Prostate gland (tissue), 2 donors: ENCODE measurements at regions not wholly inside any gene's neighbourhood (a gene's known extent, or its start where the extent isn't known, plus 50 kb on each side); places are given as distances from the start of the nearest gene placed in this dataset.

Experiments
- DNase-seq: peaks from one replicate; pipeline ENCODE4 v3.0.0-alpha.2; 2019; ENCODE audit warnings: low spot score
- H3K27ac ChIP-seq, 2 donors: fragments of 200-600 bp; sonication (generic); 2 replicates each; pipeline ENCODE4 v1.5.1; 2017 to 2019
- H3K27me3 ChIP-seq: fragments of 200-600 bp; sonication (generic); replicated peaks from 2 replicates; pipeline ENCODE4 v1.5.1; 2019; ENCODE audit not compliant: insufficient read depth
- H3K36me3 ChIP-seq, 2 donors: fragments of 200-600 bp; sonication (generic); 1 replicate in 1 of 2; 2 replicates in 1 of 2; pipeline versions ENCODE4 v1.5.1 to v1.8.1; 2017 to 2019
- H3K4me1 ChIP-seq: fragments of 200-600 bp; sonication (generic); replicated peaks from 2 replicates; pipeline ENCODE4 v1.5.1; 2019
- H3K4me3 ChIP-seq, 2 donors: fragments of 200-600 bp; sonication (generic); 2 replicates each; pipeline ENCODE4 v1.5.1; 2017 to 2019
- H3K9me3 ChIP-seq: fragments of 200-600 bp; sonication (generic); 2 replicates; pipeline ENCODE4 v1.5.1; 2017
- POLR2A ChIP-seq: fragments of 450-650 bp; IDR thresholded peaks from one replicate; pipeline ENCODE4 v1.6.1; 2016; ENCODE audit warnings: antibody characterized with exemption, mild to moderate bottlenecking
- POLR2AphosphoS5 ChIP-seq: sonication (generic); formaldehyde crosslinking; IDR thresholded peaks from one replicate; pipeline ENCODE4 v1.6.1; 2017; ENCODE audit warnings: antibody characterized with exemption
- WGBS: methylation state at CpG from one replicate; pipeline ENCODE4 v1.1.5; 2018; 5-methylcytosine and 5-hydroxymethylcytosine counted together
- intact Hi-C: fragments of 100-400 bp; cut with DNase I; formaldehyde crosslinking; loops from one replicate; pipeline ENCODE4 v1.14.2; 2022
- TF ChIP-seq, protein P1 (sequence below), 4 experiments: fragments of 200-600 bp in 2 of 4; fragments of 450-650 bp in 2 of 4; sonication (generic) in 2 of 4; IDR thresholded peaks; 1 replicate in 3 of 4; 2 replicates in 1 of 4; pipeline ENCODE4 v1.5.1; 2016 to 2019; ENCODE audit warnings: antibody characterized with exemption in 4 of 4, mild to moderate bottlenecking in 2 of 4, moderate library complexity in 2 of 4

- intact Hi-C loops, result no loop called here
- Histone ChIP-seq H3K9me3 (no peaks in the 10 kb centered on the region), H3K36me3 (no peaks in the 10 kb centered on the region), H3K4me1 (no peaks in the 10 kb centered on the region), H3K27ac (no peak overlapping the region), H3K4me3 (no peak overlapping the region), H3K27me3 (no peaks in the 10 kb centered on the region)
- 83% methylated on average over 2 of the region's 2 CpGs for WGBS
- TF ChIP-seq, protein P1, sequence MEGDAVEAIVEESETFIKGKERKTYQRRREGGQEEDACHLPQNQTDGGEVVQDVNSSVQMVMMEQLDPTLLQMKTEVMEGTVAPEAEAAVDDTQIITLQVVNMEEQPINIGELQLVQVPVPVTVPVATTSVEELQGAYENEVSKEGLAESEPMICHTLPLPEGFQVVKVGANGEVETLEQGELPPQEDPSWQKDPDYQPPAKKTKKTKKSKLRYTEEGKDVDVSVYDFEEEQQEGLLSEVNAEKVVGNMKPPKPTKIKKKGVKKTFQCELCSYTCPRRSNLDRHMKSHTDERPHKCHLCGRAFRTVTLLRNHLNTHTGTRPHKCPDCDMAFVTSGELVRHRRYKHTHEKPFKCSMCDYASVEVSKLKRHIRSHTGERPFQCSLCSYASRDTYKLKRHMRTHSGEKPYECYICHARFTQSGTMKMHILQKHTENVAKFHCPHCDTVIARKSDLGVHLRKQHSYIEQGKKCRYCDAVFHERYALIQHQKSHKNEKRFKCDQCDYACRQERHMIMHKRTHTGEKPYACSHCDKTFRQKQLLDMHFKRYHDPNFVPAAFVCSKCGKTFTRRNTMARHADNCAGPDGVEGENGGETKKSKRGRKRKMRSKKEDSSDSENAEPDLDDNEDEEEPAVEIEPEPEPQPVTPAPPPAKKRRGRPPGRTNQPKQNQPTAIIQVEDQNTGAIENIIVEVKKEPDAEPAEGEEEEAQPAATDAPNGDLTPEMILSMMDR (IDR thresholded peaks at IDR 0.05), result no peak
- TF ChIP-seq POLR2AphosphoS5 (no peak), POLR2A (no peak)
- no peak for DNase-seq
These were observed 920.9 kb upstream of the CTNND2 start for GRCh38 chr5:12825163-12825562.

- Histone ChIP-seq H3K36me3 (no peaks in the 10 kb centered on the region), H3K27ac (no peak overlapping the region), H3K4me1 (no peaks in the 10 kb centered on the region), H3K4me3 (no peak overlapping the region), H3K27me3 (no peaks in the 10 kb centered on the region), H3K9me3 (no peaks in the 10 kb centered on the region)
- intact Hi-C loops, result no loop called here
- WGBS, result 70% methylated on average over 19 of the region's 19 CpGs
- TF ChIP-seq, protein P1 (IDR thresholded peaks at IDR 0.05), result no peak
- TF ChIP-seq POLR2A (no peak), POLR2AphosphoS5 (no peak)
- no peak for DNase-seq
These were observed 901.0 kb upstream of the CTNND2 start for GRCh38 chr5:12805165-12805698.

GRCh38 chr5:12799165-12799564 is 894.9 kb upstream of the CTNND2 start:
- no peaks in the 10 kb centered on the region for H3K4me1 ChIP-seq
- 84% methylated on average over 5 of the region's 5 CpGs for WGBS
- intact Hi-C loops, result no loop called here

DNA sequence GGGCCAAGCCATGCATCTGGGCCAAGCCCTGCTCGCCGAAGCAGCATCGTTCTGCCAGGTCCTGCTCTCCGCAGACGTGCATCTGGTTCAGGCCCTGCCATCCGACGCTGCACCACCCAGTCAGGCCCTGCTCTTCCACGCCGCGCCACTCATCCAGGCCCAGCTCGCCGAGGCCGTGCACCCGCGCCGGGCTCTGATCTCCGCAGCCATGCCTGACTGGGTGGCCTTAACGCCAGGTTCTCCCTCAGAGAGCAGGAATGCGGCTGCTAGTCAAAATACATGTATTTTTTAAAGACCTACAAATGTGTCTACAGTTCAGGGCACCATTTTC is 891.1 kb upstream of the CTNND2 start:
- Histone ChIP-seq H3K4me3 (no peak overlapping the region), H3K27ac (no peak overlapping the region), H3K36me3 (no peaks in the 10 kb centered on the region), H3K4me1 (no peaks in the 10 kb centered on the region), H3K27me3 (no peaks in the 10 kb centered on the region), H3K9me3 (no peaks in the 10 kb centered on the region)
- DNase-seq, result no peak
- intact Hi-C loops, result no loop called here
- WGBS, result 99% methylated on average over 19 of the region's 19 CpGs
- TF ChIP-seq POLR2AphosphoS5 (no peak), POLR2A (no peak)
- TF ChIP-seq, protein P1 (IDR thresholded peaks at IDR 0.05), result no peak

More at GRCh38 chr5:12799165-12799564, 894.9 kb upstream of the CTNND2 start:
- no peak overlapping the region for H3K4me3 ChIP-seq
- H3K9me3 ChIP-seq, result no peaks in the 10 kb centered on the region
- H3K36me3 ChIP-seq, result no peaks in the 10 kb centered on the region
- no peak overlapping the region for H3K27ac ChIP-seq
- no peak for DNase-seq
- H3K27me3 ChIP-seq, result no peaks in the 10 kb centered on the region
- TF ChIP-seq, protein P1 (IDR thresholded peaks at IDR 0.05), result no peak
- no peak for TF ChIP-seq POLR2A
- TF ChIP-seq POLR2AphosphoS5, result no peak

- H3K36me3 ChIP-seq, result no peaks in the 10 kb centered on the region
- no peak overlapping the region for H3K4me3 ChIP-seq
- H3K4me1 ChIP-seq, result no peaks in the 10 kb centered on the region
- H3K27me3 ChIP-seq, result no peaks in the 10 kb centered on the region
- H3K9me3 ChIP-seq, result no peaks in the 10 kb centered on the region
- DNase-seq, result no peak
- no peak overlapping the region for H3K27ac ChIP-seq
- intact Hi-C loops, result no loop called here
- 98% methylated on average over 47 of the region's 53 CpGs for WGBS
- TF ChIP-seq POLR2AphosphoS5, result no peak
- TF ChIP-seq POLR2A, result no peak
- TF ChIP-seq, protein P1 (IDR thresholded peaks at IDR 0.05), result no peak
These were observed 890.5 kb upstream of the CTNND2 start for GRCh38 chr5:12794476-12795332.
